ENCODE measurements at regions not wholly inside any gene's neighbourhood (a gene's known extent, or its start where the extent isn't known, plus 50 kb on each side); places are given as distances from the start of the nearest gene placed in this dataset.

DNA sequence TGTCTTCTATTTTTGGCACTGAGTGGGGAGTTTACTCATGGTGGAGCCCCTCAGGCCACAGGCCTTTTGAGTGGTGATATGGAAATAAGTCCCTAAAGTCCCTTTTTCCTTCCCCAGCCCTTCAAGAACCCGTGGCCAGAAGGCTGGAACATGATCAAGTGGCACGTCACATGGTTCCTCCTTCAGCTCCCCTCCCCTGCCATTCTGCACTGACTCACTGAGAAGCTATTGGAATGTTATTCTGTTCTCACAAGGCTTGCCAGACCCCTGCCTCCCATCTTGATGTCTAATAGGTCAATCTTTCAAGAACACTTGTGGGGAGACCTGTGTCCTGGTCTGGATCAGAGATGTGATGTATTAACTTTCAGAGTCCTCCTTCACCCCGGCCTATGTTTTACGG lies 279.8 kb downstream of the SEC23IP start:
- Histone ChIP-seq H3K4me2 (ENCODE audit: low read length) (no peak overlapping the region), H3F3A (ENCODE audit: control insufficient read depth, insufficient read depth) (no peaks in the 10 kb centered on the region), H3K4me3 (ENCODE audit: low read length) (no peak overlapping the region), H3K79me2 (ENCODE audit: control insufficient read depth, low read length) (peaks cover 15% of the 10 kb centered on the region), H3K4me1 (ENCODE audit: control insufficient read depth, low read length) (no peaks in the 10 kb centered on the region), H3K9me2 (replicated peaks; ENCODE audit: control insufficient read depth, low read length) (no peaks in the 10 kb centered on the region), H3K27me3 (ENCODE audit: control insufficient read depth, low read length) (no peaks in the 10 kb centered on the region), H4K20me1 (ENCODE audit: control insufficient read depth, insufficient read depth, low read depth, low read length) (no peaks in the 10 kb centered on the region), H3K9me3 (ENCODE audit: control insufficient read depth, insufficient read depth, low read length) (no peaks in the 10 kb centered on the region), H3K27ac (ENCODE audit: low read depth, low read length) (no peak overlapping the region), H3K36me3 (ENCODE audit: control insufficient read depth, low read length) (no peaks in the 10 kb centered on the region; the same call in 1 of the 2 replicates)
- no peak for TF ChIP-seq CTCF (IDR thresholded peaks at IDR 0.05; ENCODE audit: low read depth, low read length, poor library complexity, severe bottlenecking)
- no peak for TF ChIP-seq EZH2phosphoT487 (IDR thresholded peaks at IDR 0.05; ENCODE audit: borderline replicate concordance, low read length)

- TF ChIP-seq CTCF (IDR thresholded peaks at IDR 0.05; ENCODE audit: low read depth, low read length, poor library complexity, severe bottlenecking) (no peak), EZH2phosphoT487 (IDR thresholded peaks at IDR 0.05; ENCODE audit: borderline replicate concordance, low read length) (no peak)
- H3F3A ChIP-seq (ENCODE audit: control insufficient read depth, insufficient read depth), result no peaks in the 10 kb centered on the region
- no peaks in the 10 kb centered on the region for H3K27me3 ChIP-seq (ENCODE audit: control insufficient read depth, low read length)
- peaks cover 5% of the 10 kb centered on the region for H3K79me2 ChIP-seq (ENCODE audit: control insufficient read depth, low read length)
- no peak overlapping the region for H3K4me3 ChIP-seq (ENCODE audit: low read length)
- no peaks in the 10 kb centered on the region for H3K4me1 ChIP-seq (ENCODE audit: control insufficient read depth, low read length)
- H3K9me3 ChIP-seq (ENCODE audit: control insufficient read depth, insufficient read depth, low read length), result no peaks in the 10 kb centered on the region
- H3K36me3 ChIP-seq (ENCODE audit: control insufficient read depth, low read length), result no peaks in the 10 kb centered on the region; the same call in 1 of the 2 replicates
- no peak overlapping the region for H3K27ac ChIP-seq (ENCODE audit: low read depth, low read length)
- no peaks in the 10 kb centered on the region for H3K9me2 ChIP-seq (replicated peaks; ENCODE audit: control insufficient read depth, low read length)
- H3K4me2 ChIP-seq (ENCODE audit: low read length), result no peak overlapping the region
- no peaks in the 10 kb centered on the region for H4K20me1 ChIP-seq (ENCODE audit: control insufficient read depth, insufficient read depth, low read depth, low read length)
Measured at GRCh38 chr10:120174491-120174890, 282.0 kb downstream of the SEC23IP start.

- Histone ChIP-seq H3K4me2 (ENCODE audit: low read length) (no peak overlapping the region), H3K4me3 (ENCODE audit: low read length) (no peak overlapping the region), H3K9me2 (replicated peaks; ENCODE audit: control insufficient read depth, low read length) (no peaks in the 10 kb centered on the region), H3K36me3 (ENCODE audit: control insufficient read depth, low read length) (no peaks in the 10 kb centered on the region; the same call in 1 of the 2 replicates), H4K20me1 (ENCODE audit: control insufficient read depth, insufficient read depth, low read depth, low read length) (no peaks in the 10 kb centered on the region), H3K27ac (ENCODE audit: low read depth, low read length) (no peak overlapping the region), H3K4me1 (ENCODE audit: control insufficient read depth, low read length) (no peaks in the 10 kb centered on the region), H3K27me3 (ENCODE audit: control insufficient read depth, low read length) (no peaks in the 10 kb centered on the region), H3F3A (ENCODE audit: control insufficient read depth, insufficient read depth) (no peaks in the 10 kb centered on the region), H3K9me3 (ENCODE audit: control insufficient read depth, insufficient read depth, low read length) (no peaks in the 10 kb centered on the region), H3K79me2 (ENCODE audit: control insufficient read depth, low read length) (peaks cover under 1% of the 10 kb centered on the region; the same call in 1 of the 2 replicates)
- TF ChIP-seq CTCF (IDR thresholded peaks at IDR 0.05; ENCODE audit: low read depth, low read length, poor library complexity, severe bottlenecking) (no peak), EZH2phosphoT487 (IDR thresholded peaks at IDR 0.05; ENCODE audit: borderline replicate concordance, low read length) (no peak)
Measured at GRCh38 chr10:120177330-120177729, 279.7 kb upstream of the PLPP4 start.
